GM12878 (cell line): ENCODE measurements at regions not wholly inside any gene's neighbourhood (a gene's known extent, or its start where the extent isn't known, plus 50 kb on each side); places are given as distances from the start of the nearest gene placed in this dataset.

Experiments
- ATAC-seq: fragments of 200-7000 bp; cut with Tn5 transposase; 3 replicates; pipeline ENCODE4 v1.9.1; 2020; ENCODE audit warnings: mild to moderate bottlenecking, moderate library complexity
- BruUV-seq: library from RNA; stranded (reverse); fragments of 400-500 nt; replicated peaks from 2 replicates; lab custom pipeline; 2021; lab: Mats Ljungman, UMichigan
- CTCF ChIA-PET: fragments of 300-600 bp; sonication (Branson Sonifier 250); formaldehyde crosslinking; extraction: SDS; loops from one replicate; lab custom pipeline; 2021; ENCODE audit warnings: inconsistent platforms; lab: Yijun Ruan, JAX
- POLR2A ChIA-PET: fragments of 350-600 bp; formaldehyde crosslinking; extraction: SDS; loops from one replicate; lab custom pipeline; 2021; ENCODE audit warnings: inconsistent platforms; lab: Charles Lee
- RAD21 ChIA-PET: fragments of 300-600 bp; sonication (Branson Sonifier 250); formaldehyde crosslinking; loops from one replicate; lab custom pipeline; 2023; ENCODE audit warnings: antibody characterized with exemption; ENCODE audit not compliant: unreplicated experiment; lab: Charles Lee
- SMC1A ChIA-PET: fragments of 300-600 bp; sonication (Branson Sonifier 250); formaldehyde crosslinking; loops from one replicate; lab custom pipeline; 2023; ENCODE audit not compliant: unreplicated experiment, uncharacterized antibody; lab: Charles Lee
- DNase-seq: peaks from one replicate; pipeline ENCODE4 v3.0.0-alpha.2; 2011; ENCODE audit warnings: low read depth, low spot score
- FAIRE-seq: peaks from 3 replicates; lab custom pipeline; 2011; peaks lifted over from hg19 to GRCh38; lab: Jason Lieb, UNC
- H2AFZ ChIP-seq: 2 replicates; pipeline ENCODE4 v1.6.0; 2011; ENCODE audit warnings: low read depth, low read length, control low read depth; ENCODE audit not compliant: control insufficient read depth
- H3K27ac ChIP-seq: 2 replicates; pipeline ENCODE4 v1.5.1; 2011; ENCODE audit warnings: control low read depth; ENCODE audit not compliant: control insufficient read depth, insufficient read depth
- H3K27me3 ChIP-seq, 2 experiments: replicated peaks in 1 of 2; 2 replicates each; pipeline versions ENCODE4 v1.6.0 to v1.6.1; 2011; ENCODE audit warnings: low read length in 1 of 2; ENCODE audit not compliant: control insufficient read depth in 2 of 2, insufficient read depth in 2 of 2
- H3K36me3 ChIP-seq, 2 experiments: 2 replicates each; pipeline ENCODE4 v1.5.1; 2011; ENCODE audit warnings: low read length in 1 of 2; ENCODE audit not compliant: control insufficient read depth in 2 of 2, insufficient read depth in 2 of 2
- H3K4me1 ChIP-seq: 2 replicates; pipeline ENCODE4 v1.6.1; 2011; ENCODE audit warnings: mild to moderate bottlenecking, low read length, moderate library complexity, mixed read lengths; ENCODE audit not compliant: control insufficient read depth, insufficient read depth
- H3K4me2 ChIP-seq: 2 replicates; pipeline ENCODE4 v1.6.0; 2011; ENCODE audit warnings: control low read depth; ENCODE audit not compliant: control insufficient read depth, insufficient read depth
- H3K4me3 ChIP-seq: fragments of 200-600 bp; sonication (generic); 2 replicates; pipeline ENCODE4 v1.5.1; 2016
- H3K79me2 ChIP-seq: 2 replicates; pipeline ENCODE4 v1.6.0; 2011; ENCODE audit warnings: low read length; ENCODE audit not compliant: control insufficient read depth, insufficient read depth
- H3K9ac ChIP-seq: 2 replicates; pipeline ENCODE4 v1.8.0; 2011; ENCODE audit warnings: low read length, control low read depth, mixed read lengths; ENCODE audit not compliant: control insufficient read depth, insufficient read depth
- H3K9me3 ChIP-seq: replicated peaks from 3 replicates; pipeline ENCODE4 v1.5.1; 2011; ENCODE audit warnings: mild to moderate bottlenecking, low read length; ENCODE audit not compliant: control insufficient read depth, insufficient read depth
- H4K20me1 ChIP-seq: 2 replicates; pipeline ENCODE4 v1.6.0; 2011; ENCODE audit not compliant: control insufficient read depth, insufficient read depth
- CHD1 ChIP-seq: IDR thresholded peaks from 2 replicates; pipeline ENCODE4 v1.6.1; 2012; ENCODE audit warnings: low read depth, low read length, improper control_type of control experiment
- EZH2 ChIP-seq: IDR thresholded peaks from 2 replicates; pipeline ENCODE4 v1.6.1; 2012; ENCODE audit warnings: low read depth, mild to moderate bottlenecking, control low read depth, inconsistent platforms, low read length, borderline replicate concordance; ENCODE audit not compliant: control insufficient read depth
- IKZF1 ChIP-seq: fragments of 450-650 bp; conservative IDR thresholded peaks from 2 replicates; pipeline ENCODE4 v1.6.1; 2017; ENCODE audit warnings: antibody characterized with exemption, mild to moderate bottlenecking
- IRF3 ChIP-seq: fragments of 450-650 bp; IDR thresholded peaks from 2 replicates; pipeline ENCODE4 v1.6.1; 2014; ENCODE audit warnings: mild to moderate bottlenecking
- IRF4 ChIP-seq: IDR thresholded peaks from 2 replicates; pipeline ENCODE4 v1.6.1; 2011; ENCODE audit warnings: low read depth, low read length
- IRF5 ChIP-seq: fragments of 450-650 bp; IDR thresholded peaks from 2 replicates; pipeline ENCODE4 v1.6.1; 2017; ENCODE audit warnings: borderline replicate concordance
- MXI1 ChIP-seq: fragments of 150-350 bp; IDR thresholded peaks from 2 replicates; pipeline ENCODE4 v1.6.1; 2011; ENCODE audit warnings: low read depth, mild to moderate bottlenecking, inconsistent platforms, low read length, improper control_type of control experiment
- MYB ChIP-seq: fragments of 150-350 bp; IDR thresholded peaks from 2 replicates; pipeline ENCODE4 v1.6.1; 2014; ENCODE audit warnings: mild to moderate bottlenecking, low read depth, low read length, borderline replicate concordance
- NBN ChIP-seq: fragments of 450-650 bp; IDR thresholded peaks from 2 replicates; pipeline ENCODE4 v1.6.1; 2016
- NR2C2 ChIP-seq: IDR thresholded peaks from 2 replicates; pipeline ENCODE4 v1.6.1; 2011; ENCODE audit warnings: borderline replicate concordance, low read depth; ENCODE audit not compliant: control insufficient read depth, insufficient read length
- SMARCA5 ChIP-seq: fragments of 450-650 bp; IDR thresholded peaks from 2 replicates; pipeline ENCODE4 v1.6.1; 2017; ENCODE audit warnings: mild to moderate bottlenecking
- SRF ChIP-seq, 2 experiments: IDR thresholded peaks; 2 replicates each; pipeline ENCODE4 v1.6.1; 2011; ENCODE audit warnings: low read depth in 2 of 2, low read length in 2 of 2, mild to moderate bottlenecking in 1 of 2, moderate library complexity in 1 of 2
- SUZ12 ChIP-seq: fragments of 200-600 bp; sonication (generic); IDR thresholded peaks from one replicate; pipeline ENCODE4 v1.6.1; 2018; ENCODE audit warnings: antibody characterized with exemption, mild to moderate bottlenecking; ENCODE audit not compliant: unreplicated experiment
- YY1 ChIP-seq: IDR thresholded peaks from 2 replicates; pipeline ENCODE4 v1.6.1; 2011; ENCODE audit warnings: low read depth, mild to moderate bottlenecking, low read length
- WGBS: methylation state at CpG from one replicate; pipeline ENCODE4 v1.1.6; 2016; ENCODE audit warnings: low lambda C conversion rate; ENCODE audit not compliant: insufficient replicate concordance, insufficient coverage; ENCODE audit errors: missing lambda C conversion rate; 5-methylcytosine and 5-hydroxymethylcytosine counted together
- in situ Hi-C: fragments of 300-500 bp; cut with MboI; formaldehyde crosslinking; loops from 9 replicates; pipeline ENCODE4 v1.14.3; 2018; ENCODE audit warnings: mixed read lengths
- intact Hi-C: fragments of 100-400 bp; cut with micrococcal nuclease; formaldehyde crosslinking; loops from one replicate; pipeline ENCODE4 v1.14.2; 2022; ENCODE audit not compliant: unreplicated experiment
- TF ChIP-seq, protein P1 (sequence below): IDR thresholded peaks from 2 replicates; pipeline ENCODE4 v1.6.1; 2012; ENCODE audit warnings: improper control_type of control experiment, low read depth, low read length; ENCODE audit not compliant: insufficient replicate concordance
- TF ChIP-seq, protein P2 (sequence below): IDR thresholded peaks from 2 replicates; pipeline ENCODE4 v1.6.1; 2011; ENCODE audit warnings: mild to moderate bottlenecking, low read depth, low read length, moderate library complexity; ENCODE audit not compliant: insufficient replicate concordance

DNA sequence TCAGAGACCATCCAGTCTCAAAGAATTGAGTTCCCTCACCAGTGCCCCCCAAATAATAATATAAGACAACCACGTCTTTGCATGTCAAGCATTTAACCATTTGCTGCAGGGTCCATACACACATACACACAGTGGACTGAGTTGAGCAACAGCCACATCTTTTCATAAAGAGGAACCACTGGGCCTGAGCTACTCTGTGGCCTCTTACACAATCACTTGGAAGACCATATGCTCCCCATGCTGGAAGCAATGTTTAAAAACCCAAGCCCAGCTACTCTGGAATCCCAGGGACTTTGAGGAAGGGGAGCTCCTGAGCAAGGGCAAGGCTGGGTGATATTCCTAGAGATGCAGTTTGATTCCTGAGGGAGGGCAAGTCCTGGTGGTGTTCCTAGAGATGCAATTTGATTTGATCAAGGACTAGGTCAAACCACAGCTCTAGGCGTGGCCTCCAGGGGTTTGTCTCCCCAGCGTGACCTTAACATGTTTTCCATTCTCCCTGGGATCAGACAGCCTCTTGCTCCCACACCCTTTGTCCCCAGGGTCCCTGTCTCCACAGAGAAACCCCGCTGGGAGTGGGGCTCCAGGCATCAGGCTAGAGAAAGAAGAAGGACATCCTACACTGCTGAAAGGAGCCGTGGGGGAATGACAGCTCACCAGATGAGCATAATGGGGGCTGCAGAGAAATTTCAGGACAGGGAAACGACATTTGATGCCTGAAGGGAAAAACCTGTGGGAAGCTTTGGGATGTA, 376.2 kb upstream of the MGMT start:
- TF ChIP-seq CHD1 (no peak), SRF (IDR thresholded peaks at IDR 0.05; ENCODE audit: low read depth in 2 of 2, low read length in 2 of 2) (no peak), SUZ12 (no peak), IRF5 (no peak), EZH2 (no peak), NBN (no peak), IRF4 (no peak), NR2C2 (no peak), MXI1 (no peak), SMARCA5 (no peak), YY1 (no peak), IRF3 (no peak), MYB (no peak), IKZF1 (no peak)
- TF ChIP-seq, protein P1, sequence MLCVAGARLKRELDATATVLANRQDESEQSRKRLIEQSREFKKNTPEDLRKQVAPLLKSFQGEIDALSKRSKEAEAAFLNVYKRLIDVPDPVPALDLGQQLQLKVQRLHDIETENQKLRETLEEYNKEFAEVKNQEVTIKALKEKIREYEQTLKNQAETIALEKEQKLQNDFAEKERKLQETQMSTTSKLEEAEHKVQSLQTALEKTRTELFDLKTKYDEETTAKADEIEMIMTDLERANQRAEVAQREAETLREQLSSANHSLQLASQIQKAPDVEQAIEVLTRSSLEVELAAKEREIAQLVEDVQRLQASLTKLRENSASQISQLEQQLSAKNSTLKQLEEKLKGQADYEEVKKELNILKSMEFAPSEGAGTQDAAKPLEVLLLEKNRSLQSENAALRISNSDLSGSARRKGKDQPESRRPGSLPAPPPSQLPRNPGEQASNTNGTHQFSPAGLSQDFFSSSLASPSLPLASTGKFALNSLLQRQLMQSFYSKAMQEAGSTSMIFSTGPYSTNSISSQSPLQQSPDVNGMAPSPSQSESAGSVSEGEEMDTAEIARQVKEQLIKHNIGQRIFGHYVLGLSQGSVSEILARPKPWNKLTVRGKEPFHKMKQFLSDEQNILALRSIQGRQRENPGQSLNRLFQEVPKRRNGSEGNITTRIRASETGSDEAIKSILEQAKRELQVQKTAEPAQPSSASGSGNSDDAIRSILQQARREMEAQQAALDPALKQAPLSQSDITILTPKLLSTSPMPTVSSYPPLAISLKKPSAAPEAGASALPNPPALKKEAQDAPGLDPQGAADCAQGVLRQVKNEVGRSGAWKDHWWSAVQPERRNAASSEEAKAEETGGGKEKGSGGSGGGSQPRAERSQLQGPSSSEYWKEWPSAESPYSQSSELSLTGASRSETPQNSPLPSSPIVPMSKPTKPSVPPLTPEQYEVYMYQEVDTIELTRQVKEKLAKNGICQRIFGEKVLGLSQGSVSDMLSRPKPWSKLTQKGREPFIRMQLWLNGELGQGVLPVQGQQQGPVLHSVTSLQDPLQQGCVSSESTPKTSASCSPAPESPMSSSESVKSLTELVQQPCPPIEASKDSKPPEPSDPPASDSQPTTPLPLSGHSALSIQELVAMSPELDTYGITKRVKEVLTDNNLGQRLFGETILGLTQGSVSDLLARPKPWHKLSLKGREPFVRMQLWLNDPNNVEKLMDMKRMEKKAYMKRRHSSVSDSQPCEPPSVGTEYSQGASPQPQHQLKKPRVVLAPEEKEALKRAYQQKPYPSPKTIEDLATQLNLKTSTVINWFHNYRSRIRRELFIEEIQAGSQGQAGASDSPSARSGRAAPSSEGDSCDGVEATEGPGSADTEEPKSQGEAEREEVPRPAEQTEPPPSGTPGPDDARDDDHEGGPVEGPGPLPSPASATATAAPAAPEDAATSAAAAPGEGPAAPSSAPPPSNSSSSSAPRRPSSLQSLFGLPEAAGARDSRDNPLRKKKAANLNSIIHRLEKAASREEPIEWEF = no peak
- TF ChIP-seq, protein P2, sequence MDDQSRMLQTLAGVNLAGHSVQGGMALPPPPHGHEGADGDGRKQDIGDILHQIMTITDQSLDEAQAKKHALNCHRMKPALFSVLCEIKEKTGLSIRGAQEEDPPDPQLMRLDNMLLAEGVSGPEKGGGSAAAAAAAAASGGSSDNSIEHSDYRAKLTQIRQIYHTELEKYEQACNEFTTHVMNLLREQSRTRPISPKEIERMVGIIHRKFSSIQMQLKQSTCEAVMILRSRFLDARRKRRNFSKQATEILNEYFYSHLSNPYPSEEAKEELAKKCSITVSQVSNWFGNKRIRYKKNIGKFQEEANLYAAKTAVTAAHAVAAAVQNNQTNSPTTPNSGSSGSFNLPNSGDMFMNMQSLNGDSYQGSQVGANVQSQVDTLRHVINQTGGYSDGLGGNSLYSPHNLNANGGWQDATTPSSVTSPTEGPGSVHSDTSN = no peak
- no peak overlapping the region for H3K27ac ChIP-seq
- no peak for ATAC-seq
- ChIA-PET RAD21 (no interaction called here), POLR2A (interaction anchor here (0.6 kb wide), 1 partner anchor 1108 kb away, joined by 3 read pairs; no protein-coding TSS in a partner anchor), CTCF (no interaction called here), SMC1A (no interaction called here)
- H3K4me2 ChIP-seq = no peak overlapping the region
- H3K79me2 ChIP-seq = no peaks in the 10 kb centered on the region
- no peak overlapping the region for H3K9ac ChIP-seq
- no peaks in the 10 kb centered on the region for H3K36me3 ChIP-seq
- no peak for FAIRE-seq
- H3K27me3 ChIP-seq = no peaks in the 10 kb centered on the region
- no peaks in the 10 kb centered on the region for H4K20me1 ChIP-seq
- H3K4me1 ChIP-seq = no peaks in the 10 kb centered on the region
- no peak overlapping the region for H3K4me3 ChIP-seq
- H3K9me3 ChIP-seq = no peaks in the 10 kb centered on the region; the same call in 2 of the 3 replicates
- intact Hi-C loops = no loop called here
- no peak overlapping the region for H2AFZ ChIP-seq
- in situ Hi-C loops = no loop called here
- BruUV-seq = no TSS peak
- WGBS = 0% methylated on average over 6 of the region's 6 CpGs
- no peak for DNase-seq
